ENCODE measurements at regions not wholly inside any gene's neighbourhood (a gene's known extent, or its start where the extent isn't known, plus 50 kb on each side); places are given as distances from the start of the nearest gene placed in this dataset.

- TF ChIP-seq CTCF (IDR thresholded peaks at IDR 0.05; ENCODE audit: low read depth, low read length, missing input control) (no peak), JUND (IDR thresholded peaks at IDR 0.05) (peak in 1 of 2 donors; percentile 26), REST (IDR thresholded peaks at IDR 0.05) (peak; percentile 20), RAD21 (IDR thresholded peaks at IDR 0.05) (peak in 1 of 2 donors; percentile 47)
Measured at GRCh38 chr16:59205403-59205802, 471.3 kb upstream of the GOT2 start.

Measured in liver (tissue), 3 donors.